ENCODE measurements at regions not wholly inside any gene's neighbourhood (a gene's known extent, or its start where the extent isn't known, plus 50 kb on each side); places are given as distances from the start of the nearest gene placed in this dataset.
"Not testable (repeated sequence)": the region's sequence is repeated elsewhere in the genome, so short reads cannot be mapped to it uniquely, and the experiment has no call there.

DNA sequence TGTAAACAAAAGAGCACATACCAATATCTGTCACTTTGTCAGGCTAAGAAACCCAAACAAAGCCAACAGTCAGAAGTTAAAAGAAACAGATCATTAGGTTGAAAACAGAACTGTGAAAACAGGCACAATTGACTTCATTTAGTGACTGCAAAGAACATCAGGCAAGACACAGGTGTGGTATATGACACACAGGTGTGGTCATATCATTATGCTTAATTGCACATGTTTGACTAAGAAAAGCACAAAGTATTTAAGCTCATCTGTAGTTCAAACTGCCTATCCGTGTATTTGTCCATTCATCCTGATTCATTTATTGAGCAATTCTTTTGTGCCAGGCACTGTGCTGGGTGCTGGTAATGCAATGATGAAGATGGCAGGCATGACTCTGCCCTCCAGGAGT, 150.7 kb downstream of the DEFB131A start:
- H3T11ph ChIP-seq (ENCODE audit: low read length), result no peak overlapping the region
- no peak overlapping the region for H2BK20ac ChIP-seq (ENCODE audit: low read depth, low read length, poor library complexity, severe bottlenecking)
- no peaks in the 10 kb centered on the region; a peak in 1 of 5 replicates for H3K9me3 Mint-ChIP-seq
- H3K4me1 Mint-ChIP-seq, result peaks cover 4 to 12% of the 10 kb centered on the region in 2 experiments; a peak in 3 of 4 replicates
- no peak overlapping the region for H2BK120ac ChIP-seq (ENCODE audit: low read depth, low read length, poor library complexity, severe bottlenecking)
- no peak overlapping the region for H3K4me2 ChIP-seq (ENCODE audit: insufficient read depth, insufficient read length, low read length)
- H3K18ac ChIP-seq (ENCODE audit: insufficient read length, low read depth, low read length), result no peak overlapping the region
- no peak overlapping the region for H3K4ac ChIP-seq (ENCODE audit: low read depth, low read length)
- no peaks in the 10 kb centered on the region for H3K79me1 ChIP-seq (ENCODE audit: insufficient read depth, low read depth, low read length, poor library complexity, severe bottlenecking)
- no peak overlapping the region for H3K23ac ChIP-seq (ENCODE audit: insufficient read length, low read depth, low read length)
- no peak overlapping the region for H2AK5ac ChIP-seq (ENCODE audit: insufficient read length, low read length)
- H3K4me1 ChIP-seq (ENCODE audit: insufficient read depth, low read length), result no peaks in the 10 kb centered on the region; the same call in 1 of the 2 replicates
- H2BK15ac ChIP-seq (ENCODE audit: low read depth, low read length), result no peak overlapping the region
- no peaks in the 10 kb centered on the region for H3K23me2 ChIP-seq (ENCODE audit: insufficient read length, low read depth, low read length, poor library complexity, severe bottlenecking)
- TF ChIP-seq, protein P1, sequence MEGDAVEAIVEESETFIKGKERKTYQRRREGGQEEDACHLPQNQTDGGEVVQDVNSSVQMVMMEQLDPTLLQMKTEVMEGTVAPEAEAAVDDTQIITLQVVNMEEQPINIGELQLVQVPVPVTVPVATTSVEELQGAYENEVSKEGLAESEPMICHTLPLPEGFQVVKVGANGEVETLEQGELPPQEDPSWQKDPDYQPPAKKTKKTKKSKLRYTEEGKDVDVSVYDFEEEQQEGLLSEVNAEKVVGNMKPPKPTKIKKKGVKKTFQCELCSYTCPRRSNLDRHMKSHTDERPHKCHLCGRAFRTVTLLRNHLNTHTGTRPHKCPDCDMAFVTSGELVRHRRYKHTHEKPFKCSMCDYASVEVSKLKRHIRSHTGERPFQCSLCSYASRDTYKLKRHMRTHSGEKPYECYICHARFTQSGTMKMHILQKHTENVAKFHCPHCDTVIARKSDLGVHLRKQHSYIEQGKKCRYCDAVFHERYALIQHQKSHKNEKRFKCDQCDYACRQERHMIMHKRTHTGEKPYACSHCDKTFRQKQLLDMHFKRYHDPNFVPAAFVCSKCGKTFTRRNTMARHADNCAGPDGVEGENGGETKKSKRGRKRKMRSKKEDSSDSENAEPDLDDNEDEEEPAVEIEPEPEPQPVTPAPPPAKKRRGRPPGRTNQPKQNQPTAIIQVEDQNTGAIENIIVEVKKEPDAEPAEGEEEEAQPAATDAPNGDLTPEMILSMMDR (conservative IDR thresholded peaks at IDR 0.05), result no peak
- H3K9me3 ChIP-seq (ENCODE audit: control insufficient read depth, low read depth, low read length), result no peaks in the 10 kb centered on the region
- H3K4me3 Mint-ChIP-seq, result no peak overlapping the region
- H4K91ac ChIP-seq (ENCODE audit: insufficient read length, low read depth, low read length), result no peak overlapping the region
- no peak overlapping the region for H3K14ac ChIP-seq (ENCODE audit: insufficient read depth, low read length)
- no peak overlapping the region for H3K27ac Mint-ChIP-seq
- no peaks in the 10 kb centered on the region for H4K20me1 ChIP-seq (ENCODE audit: control insufficient read depth, insufficient read depth, insufficient read length)
- no peaks in the 10 kb centered on the region; a peak in 1 of 7 replicates for H3K36me3 Mint-ChIP-seq (ENCODE audit: insufficient read depth in 1 of 3, low read depth in 3 of 3)
- no peak overlapping the region for H2BK5ac ChIP-seq (ENCODE audit: insufficient read length, low read length)
- H2BK12ac ChIP-seq (ENCODE audit: insufficient read length, low read depth, low read length), result no peak overlapping the region
- no peak for DNase-seq
- H4K5ac ChIP-seq (ENCODE audit: insufficient read length, low read depth, low read length), result no peak overlapping the region
- H3K56ac ChIP-seq (ENCODE audit: insufficient read length, low read depth, low read length), result no peak overlapping the region
- no peaks in the 10 kb centered on the region for H3K79me2 ChIP-seq (ENCODE audit: insufficient read depth, low read length)
- no peaks in the 10 kb centered on the region for H3K27me3 Mint-ChIP-seq (ENCODE audit: low read depth)
- no peak overlapping the region for H4K8ac ChIP-seq (replicated peaks; ENCODE audit: insufficient read length, low read depth, low read length)
- H2AFZ ChIP-seq (ENCODE audit: low read length), result no peak overlapping the region
- H3K9ac ChIP-seq (ENCODE audit: extremely low read depth, insufficient read length, low read length), result no peak overlapping the region
- WGBS (ENCODE audit: extremely low coverage, insufficient read length, low lambda C conversion rate), result no CpG with 5 or more reads among the region's 1 CpG
- H3K27ac ChIP-seq (ENCODE audit: insufficient read length, low read depth, low read length), result no peak overlapping the region
- H3K27me3 ChIP-seq (ENCODE audit: insufficient read depth, low read length), result no peaks in the 10 kb centered on the region

DNA sequence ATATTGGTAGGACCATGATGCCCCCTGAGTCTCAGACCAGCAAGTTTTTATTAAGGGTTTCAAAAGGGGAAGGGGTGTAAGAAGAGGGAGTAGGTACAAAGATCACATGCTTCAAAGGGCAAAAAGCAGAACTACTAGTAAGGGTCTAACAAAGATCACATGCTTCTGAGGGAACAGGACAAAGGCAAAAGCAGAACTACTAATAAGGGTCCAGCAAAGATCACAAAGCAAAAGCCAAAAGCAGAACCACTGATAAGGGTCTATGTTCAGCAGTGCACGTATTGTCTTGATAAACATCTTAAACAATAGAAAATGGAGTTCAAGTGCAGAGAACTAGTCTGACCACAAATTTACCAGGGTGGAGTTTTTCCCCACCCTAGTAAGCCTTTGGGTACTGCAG, 151.3 kb downstream of the DEFB131A start:
- H3K4me1 ChIP-seq (ENCODE audit: insufficient read depth, low read length); H3K18ac ChIP-seq (ENCODE audit: insufficient read length, low read depth, low read length); H2BK5ac ChIP-seq (ENCODE audit: insufficient read length, low read length); H3K27ac ChIP-seq (ENCODE audit: insufficient read length, low read depth, low read length); H2BK12ac ChIP-seq (ENCODE audit: insufficient read length, low read depth, low read length); H3K9me3 ChIP-seq (ENCODE audit: control insufficient read depth, low read depth, low read length); H2AK5ac ChIP-seq (ENCODE audit: insufficient read length, low read length); H4K5ac ChIP-seq (ENCODE audit: insufficient read length, low read depth, low read length); H3K23me2 ChIP-seq (ENCODE audit: insufficient read length, low read depth, low read length, poor library complexity, severe bottlenecking); H3K4ac ChIP-seq (ENCODE audit: low read depth, low read length); H3K4me2 ChIP-seq (ENCODE audit: insufficient read depth, insufficient read length, low read length); H2BK120ac ChIP-seq (ENCODE audit: low read depth, low read length, poor library complexity, severe bottlenecking); H2BK15ac ChIP-seq (ENCODE audit: low read depth, low read length); H4K8ac ChIP-seq (replicated peaks; ENCODE audit: insufficient read length, low read depth, low read length); H3K9me3 Mint-ChIP-seq; H3K9ac ChIP-seq (ENCODE audit: extremely low read depth, insufficient read length, low read length); H3K27me3 Mint-ChIP-seq (ENCODE audit: low read depth); H4K91ac ChIP-seq (ENCODE audit: insufficient read length, low read depth, low read length); H3K36me3 Mint-ChIP-seq (ENCODE audit: insufficient read depth in 1 of 3, low read depth in 3 of 3); H2AFZ ChIP-seq (ENCODE audit: low read length); H2BK20ac ChIP-seq (ENCODE audit: low read depth, low read length, poor library complexity, severe bottlenecking); H3K79me1 ChIP-seq (ENCODE audit: insufficient read depth, low read depth, low read length, poor library complexity, severe bottlenecking); H3K27me3 ChIP-seq (ENCODE audit: insufficient read depth, low read length); H3K23ac ChIP-seq (ENCODE audit: insufficient read length, low read depth, low read length); H3K4me3 Mint-ChIP-seq; DNase-seq; H3K56ac ChIP-seq (ENCODE audit: insufficient read length, low read depth, low read length); H3K27ac Mint-ChIP-seq; H4K20me1 ChIP-seq (ENCODE audit: control insufficient read depth, insufficient read depth, insufficient read length); H3K14ac ChIP-seq (ENCODE audit: insufficient read depth, low read length); H3K79me2 ChIP-seq (ENCODE audit: insufficient read depth, low read length); H3T11ph ChIP-seq (ENCODE audit: low read length): not testable (repeated sequence)
- no CpG with 5 or more reads among the region's 1 CpG for WGBS (ENCODE audit: extremely low coverage, insufficient read length, low lambda C conversion rate)
- peaks cover 5 to 15% of the 10 kb centered on the region in 2 experiments for H3K4me1 Mint-ChIP-seq

Data from H9 (cell line).